IPS-20b (cell line): ENCODE measurements at regions not wholly inside any gene's neighbourhood (a gene's known extent, or its start where the extent isn't known, plus 50 kb on each side); places are given as distances from the start of the nearest gene placed in this dataset.

Source experiments
- H3K27ac ChIP-seq: one replicate; pipeline ENCODE4 v1.5.1; 2013; ENCODE audit warnings: low read length
- H3K27me3 ChIP-seq: 2 replicates; pipeline ENCODE4 v1.6.1; 2013; ENCODE audit warnings: mild to moderate bottlenecking, low read length, inconsistent platforms; ENCODE audit not compliant: insufficient read depth
- H3K36me3 ChIP-seq: 2 replicates; pipeline ENCODE4 v1.6.1; 2013; ENCODE audit warnings: low read depth, mild to moderate bottlenecking, inconsistent platforms, low read length, moderate library complexity; ENCODE audit not compliant: insufficient read depth
- H3K4me1 ChIP-seq: 2 replicates; pipeline ENCODE4 v1.6.1; 2013; ENCODE audit warnings: mild to moderate bottlenecking, control low read depth, inconsistent platforms, low read length, moderate library complexity; ENCODE audit not compliant: insufficient read depth
- H3K4me3 ChIP-seq: 2 replicates; pipeline ENCODE4 v1.5.1; 2013; ENCODE audit warnings: mild to moderate bottlenecking, low read length, inconsistent platforms
- H3K9ac ChIP-seq: 2 replicates; pipeline ENCODE4 v1.6.1; 2013; ENCODE audit warnings: low read depth, mild to moderate bottlenecking, inconsistent platforms, low read length, moderate library complexity
- H3K9me3 ChIP-seq: 2 replicates; pipeline ENCODE4 v1.6.1; 2013; ENCODE audit warnings: mild to moderate bottlenecking, low read depth, low read length, inconsistent platforms; ENCODE audit not compliant: insufficient read depth

GRCh38 chr13:97564956-97565355 is 131.0 kb downstream of the RAP2A start:
- Histone ChIP-seq H3K9ac (no peak overlapping the region), H3K27ac (no peak overlapping the region), H3K4me1 (peaks cover 4% of the 10 kb centered on the region), H3K36me3 (no peaks in the 10 kb centered on the region), H3K9me3 (no peaks in the 10 kb centered on the region), H3K4me3 (no peak overlapping the region), H3K27me3 (no peaks in the 10 kb centered on the region)

- Histone ChIP-seq H3K36me3 (no peaks in the 10 kb centered on the region), H3K4me1 (peaks cover 9% of the 10 kb centered on the region), H3K27me3 (no peaks in the 10 kb centered on the region), H3K9me3 (no peaks in the 10 kb centered on the region), H3K27ac (no peak overlapping the region), H3K9ac (no peak overlapping the region), H3K4me3 (no peak overlapping the region)
Observed at GRCh38 chr13:97565906-97566305, 131.9 kb downstream of the RAP2A start.

GRCh38 chr13:97566907-97567306 is 132.9 kb downstream of the RAP2A start:
- Histone ChIP-seq H3K9me3 (no peaks in the 10 kb centered on the region), H3K9ac (no peak overlapping the region), H3K4me1 (peaks cover 10% of the 10 kb centered on the region), H3K36me3 (no peaks in the 10 kb centered on the region), H3K27me3 (no peaks in the 10 kb centered on the region), H3K4me3 (no peak overlapping the region), H3K27ac (no peak overlapping the region)

GRCh38 chr13:97567510-97568243 is 133.7 kb downstream of the RAP2A start:
- no peak overlapping the region for H3K27ac ChIP-seq
- no peak overlapping the region for H3K9ac ChIP-seq
- H3K4me1 ChIP-seq = peaks cover 11% of the 10 kb centered on the region
- H3K9me3 ChIP-seq = no peaks in the 10 kb centered on the region
- H3K36me3 ChIP-seq = no peaks in the 10 kb centered on the region
- no peaks in the 10 kb centered on the region for H3K27me3 ChIP-seq
- no peak overlapping the region for H3K4me3 ChIP-seq

- H3K36me3 ChIP-seq = no peaks in the 10 kb centered on the region
Observed at GRCh38 chr13:97568850-97569249, 134.9 kb downstream of the RAP2A start.

GRCh38 chr13:97569841-97570240 is 135.9 kb downstream of the RAP2A start:
- Histone ChIP-seq H3K27me3 (no peaks in the 10 kb centered on the region), H3K4me1 (peaks cover 14% of the 10 kb centered on the region), H3K4me3 (no peak overlapping the region), H3K9ac (no peak overlapping the region), H3K27ac (no peak overlapping the region), H3K36me3 (no peaks in the 10 kb centered on the region), H3K9me3 (no peaks in the 10 kb centered on the region)

More at GRCh38 chr13:97568850-97569249, 134.9 kb downstream of the RAP2A start:
- Histone ChIP-seq H3K9ac (no peak overlapping the region), H3K4me3 (no peak overlapping the region), H3K4me1 (peaks cover 14% of the 10 kb centered on the region), H3K27me3 (no peaks in the 10 kb centered on the region), H3K27ac (no peak overlapping the region), H3K9me3 (no peaks in the 10 kb centered on the region)

GRCh38 chr13:97570442-97570841 is 136.5 kb downstream of the RAP2A start:
- Histone ChIP-seq H3K36me3 (no peaks in the 10 kb centered on the region), H3K27ac (no peak overlapping the region), H3K9me3 (no peaks in the 10 kb centered on the region), H3K9ac (no peak overlapping the region), H3K27me3 (no peaks in the 10 kb centered on the region), H3K4me1 (peaks cover 14% of the 10 kb centered on the region), H3K4me3 (no peak overlapping the region)

- no peak overlapping the region for H3K9ac ChIP-seq
- H3K27me3 ChIP-seq = no peaks in the 10 kb centered on the region
- no peak overlapping the region for H3K27ac ChIP-seq
- H3K4me1 ChIP-seq = peaks cover 14% of the 10 kb centered on the region
- H3K9me3 ChIP-seq = no peaks in the 10 kb centered on the region
- H3K36me3 ChIP-seq = no peaks in the 10 kb centered on the region
- no peak overlapping the region for H3K4me3 ChIP-seq
Observed at GRCh38 chr13:97573011-97573410, 139.0 kb downstream of the RAP2A start.

- Histone ChIP-seq H3K27ac (no peak overlapping the region), H3K4me3 (no peak overlapping the region), H3K4me1 (peaks cover 10% of the 10 kb centered on the region; the same call in 1 of the 2 replicates)
Observed at GRCh38 chr13:97574926-97575325, 141.0 kb downstream of the RAP2A start.

GRCh38 chr13:97577026-97577425 is 143.1 kb downstream of the RAP2A start:
- no peaks in the 10 kb centered on the region for H3K36me3 ChIP-seq
- peaks cover 4% of the 10 kb centered on the region; the same call in 1 of the 2 replicates for H3K4me1 ChIP-seq
- no peak overlapping the region for H3K4me3 ChIP-seq
- no peaks in the 10 kb centered on the region for H3K9me3 ChIP-seq
- no peak overlapping the region for H3K9ac ChIP-seq
- H3K27me3 ChIP-seq = no peaks in the 10 kb centered on the region
- H3K27ac ChIP-seq = no peak overlapping the region

More at GRCh38 chr13:97574926-97575325, 141.0 kb downstream of the RAP2A start:
- H3K36me3 ChIP-seq = no peaks in the 10 kb centered on the region
- no peaks in the 10 kb centered on the region for H3K27me3 ChIP-seq
- no peak overlapping the region for H3K9ac ChIP-seq
- H3K9me3 ChIP-seq = no peaks in the 10 kb centered on the region

GRCh38 chr13:97582170-97582569 is 148.2 kb downstream of the RAP2A start:
- Histone ChIP-seq H3K27me3 (no peaks in the 10 kb centered on the region), H3K4me3 (no peak overlapping the region), H3K9ac (no peak overlapping the region), H3K9me3 (no peaks in the 10 kb centered on the region), H3K4me1 (no peaks in the 10 kb centered on the region), H3K27ac (no peak overlapping the region), H3K36me3 (no peaks in the 10 kb centered on the region)

- Histone ChIP-seq H3K27ac (no peak overlapping the region), H3K9ac (no peak overlapping the region), H3K4me1 (no peaks in the 10 kb centered on the region), H3K27me3 (no peaks in the 10 kb centered on the region), H3K4me3 (no peak overlapping the region), H3K36me3 (no peaks in the 10 kb centered on the region), H3K9me3 (no peaks in the 10 kb centered on the region)
Observed at GRCh38 chr13:97583907-97584497, 150.0 kb downstream of the RAP2A start.
